Activated CD4-positive, alpha-beta T cell treated with anti-CD3 and anti-CD28 coated beads, Interleukin-2, amount 10 ng/mL, durations not matched to agents 7 days and 5 days (primary cell): ENCODE measurements at regions not wholly inside any gene's neighbourhood (a gene's known extent, or its start where the extent isn't known, plus 50 kb on each side); places are given as distances from the start of the nearest gene placed in this dataset.

Source experiments
- CTCF ChIA-PET: fragments of 350-600 bp; sonication (Branson Sonifier 250); formaldehyde crosslinking; loops from one replicate; lab custom pipeline; 2021; ENCODE audit warnings: antibody characterized with exemption; lab: Charles Lee
- POLR2A ChIA-PET: fragments of 350-600 bp; sonication (Branson Sonifier 250); formaldehyde crosslinking; loops from one replicate; lab custom pipeline; 2021; ENCODE audit warnings: antibody characterized with exemption; lab: Charles Lee
- DNase-seq: peaks from one replicate; pipeline ENCODE4 v3.0.0-alpha.2; 2020
- H3K27ac Mint-ChIP-seq: one replicate; pipeline ENCODE4 v1.8.0; 2021; ENCODE audit warnings: mild to moderate bottlenecking, moderate library complexity, mixed read lengths
- H3K27me3 Mint-ChIP-seq: one replicate; pipeline ENCODE4 v1.8.0; 2021; ENCODE audit warnings: mixed read lengths
- H3K36me3 Mint-ChIP-seq: one replicate; pipeline ENCODE4 v1.8.0; 2021; ENCODE audit warnings: low read depth, mixed read lengths
- H3K4me1 Mint-ChIP-seq: one replicate; pipeline ENCODE4 v1.8.0; 2021; ENCODE audit warnings: mixed read lengths
- H3K4me3 Mint-ChIP-seq: one replicate; pipeline ENCODE4 v1.8.0; 2021; ENCODE audit warnings: mild to moderate bottlenecking, moderate library complexity, mixed read lengths
- H3K9me3 Mint-ChIP-seq: one replicate; pipeline ENCODE4 v1.8.0; 2021; ENCODE audit warnings: mixed read lengths

GRCh38 chr4:166279261-166279660 is 406.2 kb downstream of the TLL1 start:
- H3K4me1 Mint-ChIP-seq = peaks cover 5% of the 10 kb centered on the region
- no peaks in the 10 kb centered on the region for H3K36me3 Mint-ChIP-seq
- no peaks in the 10 kb centered on the region for H3K27me3 Mint-ChIP-seq
- ChIA-PET POLR2A (no interaction called here), CTCF (no interaction called here)
- DNase-seq = no peak
- no peaks in the 10 kb centered on the region for H3K9me3 Mint-ChIP-seq
- H3K4me3 Mint-ChIP-seq = no peak overlapping the region
- no peak overlapping the region for H3K27ac Mint-ChIP-seq

- DNase-seq = no peak
- H3K36me3 Mint-ChIP-seq = no peaks in the 10 kb centered on the region
- H3K27ac Mint-ChIP-seq = no peak overlapping the region
- peaks cover 5% of the 10 kb centered on the region for H3K4me1 Mint-ChIP-seq
- H3K4me3 Mint-ChIP-seq = no peak overlapping the region
- ChIA-PET CTCF (no interaction called here), POLR2A (no interaction called here)
- H3K27me3 Mint-ChIP-seq = no peaks in the 10 kb centered on the region
- H3K9me3 Mint-ChIP-seq = no peaks in the 10 kb centered on the region
These were observed 407.6 kb downstream of the TLL1 start for GRCh38 chr4:166280642-166281041.

GRCh38 chr4:166282081-166282770 is 409.2 kb downstream of the TLL1 start:
- Mint-ChIP-seq H3K9me3 (no peaks in the 10 kb centered on the region), H3K4me3 (no peak overlapping the region), H3K27me3 (no peaks in the 10 kb centered on the region), H3K27ac (no peak overlapping the region), H3K36me3 (no peaks in the 10 kb centered on the region), H3K4me1 (peaks cover 5% of the 10 kb centered on the region)
- ChIA-PET CTCF (no interaction called here), POLR2A (no interaction called here)
- DNase-seq = no peak

- H3K36me3 Mint-ChIP-seq = no peaks in the 10 kb centered on the region
- CTCF ChIA-PET = no interaction called here
- no peak overlapping the region for H3K4me3 Mint-ChIP-seq
- H3K27me3 Mint-ChIP-seq = no peaks in the 10 kb centered on the region
- no peak overlapping the region for H3K27ac Mint-ChIP-seq
- POLR2A ChIA-PET = no interaction called here
- peaks cover 2% of the 10 kb centered on the region for H3K4me1 Mint-ChIP-seq
- DNase-seq = no peak
- no peaks in the 10 kb centered on the region for H3K9me3 Mint-ChIP-seq
These were observed 411.2 kb downstream of the TLL1 start for GRCh38 chr4:166284221-166284620.

- Mint-ChIP-seq H3K36me3 (no peaks in the 10 kb centered on the region), H3K9me3 (no peaks in the 10 kb centered on the region), H3K27me3 (no peaks in the 10 kb centered on the region), H3K4me1 (no peaks in the 10 kb centered on the region), H3K27ac (no peak overlapping the region), H3K4me3 (no peak overlapping the region)
- DNase-seq = no peak
- CTCF ChIA-PET = no interaction called here
- POLR2A ChIA-PET = no interaction called here
These were observed 417.4 kb downstream of the TLL1 start for GRCh38 chr4:166290426-166290825.

GRCh38 chr4:166293556-166293955 is 420.5 kb downstream of the TLL1 start:
- no peaks in the 10 kb centered on the region for H3K27me3 Mint-ChIP-seq
- no peak overlapping the region for H3K27ac Mint-ChIP-seq
- no peak for DNase-seq
- ChIA-PET CTCF (no interaction called here), POLR2A (no interaction called here)
- no peaks in the 10 kb centered on the region for H3K4me1 Mint-ChIP-seq
- no peaks in the 10 kb centered on the region for H3K36me3 Mint-ChIP-seq
- no peaks in the 10 kb centered on the region for H3K9me3 Mint-ChIP-seq
- H3K4me3 Mint-ChIP-seq = no peak overlapping the region

GRCh38 chr4:166301266-166301665 is 428.2 kb downstream of the TLL1 start:
- H3K4me3 Mint-ChIP-seq = no peak overlapping the region
- no peaks in the 10 kb centered on the region for H3K36me3 Mint-ChIP-seq
- no peaks in the 10 kb centered on the region for H3K4me1 Mint-ChIP-seq
- H3K27me3 Mint-ChIP-seq = no peaks in the 10 kb centered on the region
- no peak overlapping the region for H3K27ac Mint-ChIP-seq
- POLR2A ChIA-PET = no interaction called here
- CTCF ChIA-PET = no interaction called here
- no peak for DNase-seq
- peaks cover 7% of the 10 kb centered on the region for H3K9me3 Mint-ChIP-seq

- ChIA-PET CTCF (no interaction called here), POLR2A (no interaction called here)
- peaks cover 2% of the 10 kb centered on the region for H3K9me3 Mint-ChIP-seq
These were observed 435.6 kb downstream of the TLL1 start for GRCh38 chr4:166308647-166309046.

GRCh38 chr4:166309286-166309685 is 436.2 kb downstream of the TLL1 start:
- H3K27ac Mint-ChIP-seq = no peak overlapping the region
- POLR2A ChIA-PET = no interaction called here
- DNase-seq = no peak
- H3K9me3 Mint-ChIP-seq = peaks cover 2% of the 10 kb centered on the region
- no peaks in the 10 kb centered on the region for H3K27me3 Mint-ChIP-seq
- H3K36me3 Mint-ChIP-seq = no peaks in the 10 kb centered on the region
- no peaks in the 10 kb centered on the region for H3K4me1 Mint-ChIP-seq
- CTCF ChIA-PET = no interaction called here
- H3K4me3 Mint-ChIP-seq = no peak overlapping the region

More at GRCh38 chr4:166308647-166309046, 435.6 kb downstream of the TLL1 start:
- Mint-ChIP-seq H3K4me1 (no peaks in the 10 kb centered on the region), H3K27me3 (no peaks in the 10 kb centered on the region), H3K4me3 (no peak overlapping the region), H3K27ac (no peak overlapping the region), H3K36me3 (no peaks in the 10 kb centered on the region)
- no peak for DNase-seq

DNA sequence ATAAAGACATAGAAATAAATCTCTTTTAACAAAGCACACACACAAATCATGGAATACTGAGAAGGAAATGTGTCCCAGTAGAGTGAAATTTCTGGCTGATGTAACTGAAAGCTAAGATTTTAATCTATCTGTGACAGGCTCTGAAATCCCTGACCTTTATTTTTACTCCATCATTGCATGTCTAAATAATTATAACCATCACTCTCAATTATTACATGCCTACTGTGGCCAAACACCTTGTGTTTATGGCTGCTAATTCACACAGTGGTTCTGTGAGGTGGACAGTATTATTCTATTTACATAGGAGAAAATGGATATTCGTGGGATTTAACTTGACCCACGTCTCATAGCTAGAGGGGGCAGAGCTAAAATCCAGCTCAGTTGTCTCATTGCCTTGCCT is 438.1 kb downstream of the TLL1 start:
- Mint-ChIP-seq H3K27ac (no peak overlapping the region), H3K27me3 (no peaks in the 10 kb centered on the region), H3K4me3 (no peak overlapping the region), H3K4me1 (no peaks in the 10 kb centered on the region), H3K36me3 (no peaks in the 10 kb centered on the region), H3K9me3 (no peaks in the 10 kb centered on the region)
- ChIA-PET POLR2A (no interaction called here), CTCF (no interaction called here)
- no peak for DNase-seq

DNA sequence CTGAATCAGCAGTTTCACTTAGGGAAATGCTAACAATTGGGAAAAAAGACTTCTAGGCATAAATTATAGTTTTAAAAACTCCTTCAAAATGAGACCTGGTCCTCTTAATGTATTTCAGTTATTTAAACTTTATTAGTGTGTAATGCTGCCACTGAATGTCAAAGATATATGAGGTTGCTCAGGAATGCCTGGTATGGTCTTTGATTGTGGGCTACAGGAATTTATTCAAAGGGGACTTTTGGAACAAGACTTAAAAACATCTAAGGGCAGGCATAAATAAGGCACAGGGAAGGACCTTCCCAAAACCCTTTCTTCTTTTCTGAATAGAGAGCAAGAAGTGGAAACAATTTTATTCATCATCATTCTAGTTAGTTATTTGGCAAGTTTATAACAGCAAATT is 439.1 kb downstream of the TLL1 start:
- no peak for DNase-seq
- no peaks in the 10 kb centered on the region for H3K27me3 Mint-ChIP-seq
- no peak overlapping the region for H3K27ac Mint-ChIP-seq
- H3K4me3 Mint-ChIP-seq = no peak overlapping the region
- POLR2A ChIA-PET = no interaction called here
- no peaks in the 10 kb centered on the region for H3K36me3 Mint-ChIP-seq
- H3K9me3 Mint-ChIP-seq = no peaks in the 10 kb centered on the region
- CTCF ChIA-PET = no interaction called here
- H3K4me1 Mint-ChIP-seq = no peaks in the 10 kb centered on the region

- POLR2A ChIA-PET = no interaction called here
- H3K36me3 Mint-ChIP-seq = no peaks in the 10 kb centered on the region
- DNase-seq = no peak
- H3K27ac Mint-ChIP-seq = no peak overlapping the region
- H3K27me3 Mint-ChIP-seq = no peaks in the 10 kb centered on the region
- CTCF ChIA-PET = no interaction called here
- no peak overlapping the region for H3K4me3 Mint-ChIP-seq
- no peaks in the 10 kb centered on the region for H3K4me1 Mint-ChIP-seq
- no peaks in the 10 kb centered on the region for H3K9me3 Mint-ChIP-seq
These were observed 441.9 kb downstream of the TLL1 start for GRCh38 chr4:166314902-166315301.

DNA sequence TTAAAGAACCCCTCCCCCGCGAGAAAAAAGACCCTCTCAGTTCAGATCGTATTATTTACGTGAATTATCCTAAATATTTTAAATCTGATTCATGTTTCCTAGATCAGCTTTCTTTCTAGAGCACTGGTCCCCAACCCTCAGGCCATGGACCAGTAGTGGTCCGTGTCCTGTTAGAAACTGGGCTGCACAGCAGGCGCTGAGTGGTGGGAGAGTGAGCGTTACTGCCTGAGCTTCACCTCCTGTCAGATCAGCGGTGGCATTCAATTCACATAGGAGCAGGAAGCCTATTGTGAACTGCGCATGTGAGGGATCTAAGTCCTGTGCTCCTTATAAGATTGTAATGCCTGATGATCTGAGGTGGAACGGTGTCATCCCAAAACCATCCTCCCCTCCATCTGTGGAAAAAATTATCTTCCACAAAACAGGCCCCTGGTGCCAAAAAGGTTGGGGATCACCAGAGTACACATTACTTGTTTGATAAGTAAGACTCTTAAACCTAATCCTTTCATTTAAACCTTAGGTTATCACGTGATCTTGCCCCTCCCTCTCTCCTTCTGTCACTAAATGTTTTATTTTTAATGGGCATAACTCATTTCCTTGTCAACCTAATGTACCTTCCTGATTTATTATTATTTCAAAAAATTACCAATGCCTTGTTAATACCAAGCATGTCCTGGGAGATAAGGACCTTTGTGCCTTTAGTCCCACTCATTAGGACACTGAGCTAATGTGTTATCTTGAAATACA is 442.9 kb downstream of the TLL1 start:
- Mint-ChIP-seq H3K4me3 (no peak overlapping the region), H3K36me3 (no peaks in the 10 kb centered on the region), H3K27ac (no peak overlapping the region), H3K27me3 (no peaks in the 10 kb centered on the region), H3K4me1 (no peaks in the 10 kb centered on the region), H3K9me3 (no peaks in the 10 kb centered on the region)
- ChIA-PET POLR2A (no interaction called here), CTCF (no interaction called here)
- DNase-seq = no peak
